GM23248 (cell line): ENCODE measurements at regions not wholly inside any gene's neighbourhood (a gene's known extent, or its start where the extent isn't known, plus 50 kb on each side); places are given as distances from the start of the nearest gene placed in this dataset.

ENCODE experiments used
- EZH2 ChIP-seq: fragments of 200-600 bp; sonication (generic); IDR thresholded peaks from 2 replicates; pipeline ENCODE4 v1.6.1; 2018; ENCODE audit warnings: antibody characterized with exemption, mild to moderate bottlenecking; ENCODE audit not compliant: insufficient read depth, poor library complexity, severe bottlenecking
- EZH2phosphoT487 ChIP-seq: fragments of 200-600 bp; sonication (generic); IDR thresholded peaks from 2 replicates; pipeline ENCODE4 v1.6.1; 2018; ENCODE audit warnings: antibody characterized with exemption, moderate library complexity, mild to moderate bottlenecking, low read depth; ENCODE audit not compliant: insufficient read depth

DNA sequence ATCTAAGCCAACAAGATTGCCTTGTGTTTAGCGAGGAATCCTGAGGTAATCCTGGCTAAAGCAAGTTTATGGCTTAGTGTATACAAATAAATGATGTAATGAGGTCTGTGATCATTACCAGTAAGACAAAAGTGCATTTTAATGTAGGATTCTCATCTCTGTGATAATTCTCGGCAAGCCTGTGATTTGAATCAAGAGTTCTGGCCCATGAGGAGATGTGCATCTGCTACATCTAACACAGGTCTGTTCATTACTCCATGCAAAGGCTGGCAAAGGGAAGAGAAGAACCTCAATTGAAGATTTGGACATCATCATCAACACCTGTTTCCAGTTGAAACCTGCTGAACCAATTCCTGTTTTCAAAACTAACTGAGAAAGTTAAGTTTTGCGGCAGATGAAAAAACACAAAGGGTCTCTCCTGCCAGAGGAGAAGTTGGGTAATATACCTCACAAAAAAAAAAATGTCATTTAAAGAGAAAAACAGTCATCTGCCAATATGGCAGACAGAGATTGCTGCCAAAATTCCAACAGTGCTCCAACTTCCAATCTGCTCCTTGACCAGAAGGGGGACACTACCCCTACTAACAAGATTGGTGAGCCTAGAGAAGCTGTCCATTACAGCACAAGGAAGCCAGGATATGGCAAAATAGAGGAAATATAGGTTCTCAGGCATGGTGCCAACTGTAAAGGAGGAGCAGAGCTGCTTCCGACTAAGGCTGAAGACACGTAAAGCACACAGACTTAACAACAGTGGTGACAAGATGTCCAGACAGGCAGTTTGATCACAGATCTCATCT lies 453.7 kb downstream of the TTLL7 start:
- TF ChIP-seq EZH2 (no peak), EZH2phosphoT487 (no peak)
